Bone marrow (tissue), 2 donors: ENCODE measurements at regions not wholly inside any gene's neighbourhood (a gene's known extent, or its start where the extent isn't known, plus 50 kb on each side); places are given as distances from the start of the nearest gene placed in this dataset.

Experiments
- DNase-seq, 2 donors: peaks; one replicate each; lab custom pipeline; 2025; lab: John Stamatoyannopoulos, UW

DNA sequence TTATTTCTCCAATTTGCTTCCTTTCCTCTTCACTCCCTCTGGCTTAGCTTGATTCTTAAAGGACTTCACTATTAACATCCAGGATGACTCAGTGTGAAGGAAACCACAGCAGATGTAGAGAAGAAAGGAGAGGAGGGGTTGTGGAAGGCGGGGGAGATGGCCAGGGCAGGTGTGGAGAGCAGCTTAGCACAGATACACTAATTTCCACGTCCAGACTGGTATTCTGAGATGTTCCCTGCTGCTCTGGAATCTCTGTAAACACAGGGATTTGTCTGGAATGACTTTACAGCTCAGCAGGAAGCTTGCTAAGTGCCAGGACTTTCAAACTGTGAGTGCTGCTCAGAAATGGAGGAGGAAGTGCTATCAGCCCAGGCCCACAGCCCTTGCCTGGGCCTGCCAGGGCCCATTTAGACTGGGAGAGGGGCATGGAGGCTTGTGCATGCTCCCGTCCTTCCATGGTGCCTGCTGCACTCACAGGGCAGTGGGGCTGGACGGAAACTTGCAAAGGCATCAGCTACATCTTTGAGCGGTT, 202.5 kb upstream of the DDHD1 start:
- no peak for DNase-seq

DNA sequence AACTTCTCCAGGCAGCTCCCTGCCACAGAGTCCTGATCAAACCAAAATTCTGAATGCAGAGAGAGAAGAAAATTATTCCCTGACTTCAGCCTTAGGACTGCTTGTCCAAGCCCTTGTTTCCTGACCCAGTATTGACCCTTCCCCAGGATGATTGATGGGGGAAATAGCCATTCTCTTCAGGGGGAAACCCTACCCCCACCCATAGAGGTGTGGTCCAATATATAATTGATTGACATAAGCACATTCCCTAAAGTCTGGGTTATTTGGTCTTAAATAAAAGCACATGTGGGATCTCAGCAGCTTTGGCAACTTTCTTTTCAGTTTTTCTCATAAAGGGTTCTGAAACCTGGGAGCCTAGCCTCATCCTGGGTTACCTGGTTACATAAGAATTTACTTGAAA, 201.2 kb upstream of the DDHD1 start:
- DNase-seq: no peak

DNA sequence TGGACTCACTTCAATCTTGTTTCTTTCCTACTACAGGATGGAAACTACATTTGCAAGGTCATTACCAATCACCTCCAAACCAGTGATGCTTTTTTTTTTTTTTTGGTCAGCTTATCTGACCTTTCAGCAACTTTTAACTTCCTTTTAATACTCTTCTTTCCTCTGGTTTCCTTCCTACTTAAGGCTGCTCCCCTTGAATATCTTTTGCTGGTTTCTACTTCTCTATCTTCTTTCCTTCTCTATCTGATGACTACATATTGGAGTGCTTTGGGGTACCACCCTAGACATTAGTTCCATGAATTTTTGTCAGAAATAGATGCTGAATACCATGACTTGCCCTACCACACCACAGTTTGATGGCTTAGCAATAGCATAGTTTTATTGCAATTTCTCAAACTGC, 197.7 kb upstream of the DDHD1 start:
- DNase-seq: no peak

DNA sequence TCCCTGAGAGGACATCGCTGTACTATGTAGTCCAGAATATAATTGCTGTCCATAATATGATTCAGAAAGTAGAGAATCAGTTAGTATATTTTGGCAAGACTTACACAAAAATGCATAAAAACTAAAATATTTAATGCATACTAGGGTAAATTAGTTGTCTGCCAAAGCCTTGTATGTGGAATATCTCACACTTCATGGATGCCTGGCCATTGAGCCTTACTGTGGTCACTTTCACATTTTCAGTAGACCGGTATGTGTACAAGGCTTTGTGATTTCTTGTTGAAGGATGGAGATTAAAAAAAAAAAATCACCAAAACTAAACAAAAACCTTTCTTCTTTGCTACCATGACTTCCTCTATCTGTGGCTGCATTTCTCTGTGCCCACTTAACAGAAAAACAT, 197.3 kb upstream of the DDHD1 start:
- no peak for DNase-seq

DNA sequence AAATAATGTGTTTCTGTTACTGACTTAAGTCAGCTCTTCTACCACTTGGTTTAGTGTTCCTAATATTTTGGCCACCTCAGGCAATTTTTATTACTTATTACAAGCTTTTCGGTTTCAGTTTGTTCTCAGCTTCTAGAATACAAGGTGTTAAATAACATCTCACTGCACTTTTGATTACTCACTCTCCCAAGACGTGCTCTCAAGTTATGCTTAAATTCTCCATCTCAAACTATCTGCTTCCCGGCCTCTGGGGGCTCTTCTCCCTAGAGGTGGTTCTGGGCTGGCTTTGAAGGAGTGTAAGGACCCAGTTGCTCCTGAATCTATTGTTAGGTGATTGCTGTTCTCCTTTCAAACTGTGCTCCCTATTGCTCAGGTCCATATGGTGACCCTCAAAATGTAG, 193.9 kb upstream of the DDHD1 start:
- DNase-seq: no peak

DNA sequence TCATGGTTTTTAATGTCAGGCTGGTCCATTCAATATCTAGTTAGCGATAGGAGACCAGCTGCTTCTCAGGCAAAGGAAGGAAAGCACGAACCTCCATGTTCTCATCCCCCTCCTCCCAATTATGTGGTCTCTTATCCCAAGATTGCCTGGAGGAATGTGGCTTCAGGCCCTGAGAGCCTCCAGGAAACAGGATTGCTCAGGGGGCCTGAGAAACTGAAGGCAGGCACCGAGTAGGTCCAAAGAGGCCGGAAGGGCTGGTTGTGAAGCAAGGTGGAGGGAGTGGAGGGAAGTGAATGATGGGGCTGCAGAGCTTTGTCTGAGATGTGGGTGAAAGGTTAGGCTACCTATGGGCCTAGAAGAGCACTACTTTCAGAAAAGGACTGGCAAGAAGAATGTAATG, 188.2 kb upstream of the DDHD1 start:
- no peak for DNase-seq

DNA sequence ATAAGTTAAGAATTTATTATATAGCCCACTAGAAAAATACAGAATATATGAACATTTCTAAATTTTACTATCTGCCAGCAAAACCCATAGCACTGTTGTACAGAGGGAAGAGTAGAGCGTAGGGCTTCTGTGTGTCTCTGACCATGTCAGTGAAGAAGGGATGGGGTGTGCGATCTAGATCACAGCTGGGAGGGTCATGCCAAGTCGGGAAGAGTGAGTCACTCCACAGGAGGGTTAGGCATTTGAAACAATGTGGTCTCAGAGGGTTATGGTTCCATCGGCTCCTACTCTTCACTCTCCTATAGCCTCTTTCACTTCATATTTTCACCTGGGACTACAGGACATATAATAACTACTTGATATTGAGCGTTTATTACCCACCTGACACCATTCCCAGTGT, 185.1 kb upstream of the DDHD1 start:
- no peak for DNase-seq

DNA sequence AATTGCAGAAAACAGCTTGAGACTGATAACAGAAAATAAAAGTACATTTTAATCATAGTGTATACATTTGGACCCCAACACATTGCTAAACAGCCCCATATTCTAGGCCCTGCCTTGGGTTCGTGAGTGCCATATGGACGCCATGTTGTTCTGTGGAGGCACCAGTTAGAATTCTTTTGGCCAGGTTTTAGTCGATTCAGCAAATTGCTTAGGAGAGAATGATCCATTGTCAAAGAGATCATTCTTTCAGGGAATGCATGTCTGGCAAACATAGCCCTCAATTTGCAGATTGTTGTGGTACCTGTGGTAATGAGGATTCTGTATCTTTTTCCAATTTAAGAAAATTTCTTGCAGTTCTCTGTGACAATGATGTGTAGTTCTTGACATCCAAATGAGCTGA, 183.6 kb upstream of the DDHD1 start:
- DNase-seq: no peak

DNA sequence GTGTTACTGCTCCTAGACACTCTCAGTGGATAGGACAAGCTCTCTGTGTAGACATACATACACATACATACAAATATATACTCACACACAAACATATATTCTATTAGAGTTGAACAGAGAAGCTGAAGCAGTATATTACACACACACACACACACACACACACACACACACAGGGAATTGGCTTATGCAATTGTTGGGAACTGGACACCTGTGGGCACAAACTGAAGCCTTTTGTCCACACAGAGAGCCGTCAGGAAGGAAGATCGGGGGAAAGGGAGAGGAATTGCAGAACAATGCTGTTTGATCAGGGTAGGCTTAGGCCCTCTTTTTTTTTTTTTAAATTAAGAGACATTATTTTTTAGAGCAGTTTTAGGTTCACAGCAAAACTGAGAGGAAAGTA, 180.7 kb upstream of the DDHD1 start:
- no peak for DNase-seq

DNA sequence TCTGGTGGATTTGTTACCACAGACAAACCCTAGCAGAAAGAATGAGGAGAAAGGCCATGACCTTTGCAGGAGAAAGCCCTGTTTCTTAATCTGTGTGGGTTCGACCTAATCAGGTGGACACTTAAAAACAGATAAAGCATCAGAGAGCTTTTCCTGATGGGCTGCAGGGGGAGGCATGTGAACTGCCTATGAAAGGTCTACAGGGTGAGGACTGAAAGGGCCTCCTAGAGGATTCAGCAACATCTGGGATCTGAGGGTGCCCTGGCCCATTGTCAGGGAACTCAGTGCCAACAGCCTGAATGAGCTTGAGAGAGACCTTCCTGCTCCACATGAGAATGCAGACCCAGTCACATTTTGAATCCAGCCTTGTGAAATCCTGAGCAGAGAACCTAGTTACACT, 178.8 kb upstream of the DDHD1 start:
- DNase-seq: no peak

DNA sequence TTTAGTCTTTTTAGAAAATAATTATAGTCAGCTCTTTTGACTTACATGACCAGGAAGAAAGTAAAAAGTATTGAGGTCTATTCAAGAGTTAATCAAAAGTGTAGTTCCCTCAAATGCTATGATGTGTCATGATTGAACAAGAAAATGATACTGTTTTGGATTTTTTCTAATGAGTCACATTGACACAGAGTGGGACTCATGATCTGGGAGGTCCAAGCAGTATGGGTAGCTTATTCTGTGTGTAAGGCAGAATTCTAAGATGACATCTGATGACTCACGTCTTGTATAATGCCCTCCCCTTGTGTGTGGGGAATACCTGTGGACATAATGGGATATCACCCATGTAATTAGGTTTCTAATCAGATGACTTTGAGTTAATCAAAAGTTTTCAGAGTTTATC, 178.1 kb upstream of the DDHD1 start:
- DNase-seq: no peak

DNA sequence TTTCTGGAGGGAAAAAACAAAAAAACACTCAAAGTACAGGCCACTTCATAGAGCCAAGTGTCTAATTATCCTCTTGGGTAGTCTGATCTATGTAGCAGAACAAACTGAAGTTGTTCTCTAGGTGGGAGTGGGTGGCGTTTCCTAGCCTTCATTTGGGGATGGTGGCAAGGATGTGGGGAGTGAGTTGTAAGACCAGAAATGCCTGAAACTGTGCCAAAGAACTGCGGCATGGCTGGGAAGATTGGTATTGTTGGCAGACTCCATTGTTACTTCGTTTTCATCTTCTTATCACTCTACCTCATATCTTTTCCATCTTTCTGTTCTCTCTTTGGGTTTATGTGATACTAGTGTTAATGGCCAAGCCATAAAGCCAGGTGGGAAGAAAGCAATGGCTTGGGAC, 177.3 kb upstream of the DDHD1 start:
- no peak for DNase-seq

DNA sequence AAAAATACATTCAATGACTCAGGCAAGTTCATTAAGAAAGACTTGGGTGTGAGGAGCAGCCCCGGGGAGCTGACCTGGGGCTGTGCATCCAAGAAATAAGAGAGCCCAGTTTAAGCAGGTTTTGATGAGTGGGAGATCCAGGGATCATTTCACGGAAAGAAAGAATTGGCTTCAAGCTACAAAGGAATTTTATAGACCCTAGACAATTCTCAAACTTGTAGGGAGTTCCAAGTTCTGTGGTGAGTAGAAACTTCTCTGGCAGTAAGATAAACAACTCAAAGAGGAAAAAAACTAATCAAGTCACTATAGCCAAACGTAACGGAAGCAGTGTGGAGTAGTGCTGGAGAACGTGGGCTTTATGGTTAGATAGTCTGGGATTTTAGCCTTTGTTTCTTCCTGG, 175.7 kb upstream of the DDHD1 start:
- DNase-seq: no peak

DNA sequence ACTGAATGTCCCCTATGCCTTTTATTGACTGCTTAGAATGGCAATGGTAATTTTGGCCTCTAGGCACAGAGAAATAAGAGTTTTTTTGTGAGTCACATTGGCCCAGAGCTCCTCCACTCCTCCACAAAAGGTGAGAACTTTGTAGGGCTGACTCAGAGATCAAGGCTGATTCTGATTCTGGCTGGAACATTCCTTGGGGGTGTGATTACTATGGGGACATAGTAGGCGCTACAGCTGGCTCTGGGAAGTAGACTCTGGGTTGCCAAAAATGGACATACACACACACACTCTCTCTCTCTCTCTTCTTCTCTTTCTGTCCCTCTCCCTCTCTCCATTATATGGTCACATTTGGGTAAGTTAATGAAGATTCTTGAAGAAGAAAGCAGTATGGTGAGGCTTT, 174.6 kb upstream of the DDHD1 start:
- no peak for DNase-seq

DNA sequence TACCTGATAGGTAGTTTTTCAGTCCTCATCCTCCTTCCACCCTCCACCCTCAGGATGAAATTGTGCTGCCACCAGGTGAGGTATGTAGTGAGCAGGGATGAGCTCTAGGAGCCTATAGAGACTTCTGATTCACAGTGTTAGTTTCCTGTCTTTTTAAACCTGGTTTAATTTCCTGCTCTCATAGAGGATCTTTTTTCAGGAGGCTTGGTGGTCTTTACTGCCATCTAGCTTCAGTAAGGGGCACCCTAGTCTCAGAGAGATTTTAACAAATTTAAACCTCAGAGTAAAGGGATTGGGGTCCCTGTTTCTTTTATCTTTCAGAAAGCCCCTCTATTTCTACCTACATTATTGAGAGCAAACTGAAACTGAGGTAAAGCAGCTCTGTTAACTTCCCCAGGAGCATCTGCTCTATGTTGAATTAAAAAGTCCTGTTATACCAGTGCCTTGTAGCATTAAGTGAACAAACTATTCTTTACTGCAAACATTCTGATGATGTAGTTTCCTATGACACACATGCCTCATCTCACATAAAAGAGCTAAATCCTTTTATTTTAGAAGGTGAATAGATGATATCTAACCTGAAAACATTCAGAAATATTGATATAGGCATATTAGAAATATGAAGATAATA, 172.2 kb upstream of the DDHD1 start:
- no peak for DNase-seq

DNA sequence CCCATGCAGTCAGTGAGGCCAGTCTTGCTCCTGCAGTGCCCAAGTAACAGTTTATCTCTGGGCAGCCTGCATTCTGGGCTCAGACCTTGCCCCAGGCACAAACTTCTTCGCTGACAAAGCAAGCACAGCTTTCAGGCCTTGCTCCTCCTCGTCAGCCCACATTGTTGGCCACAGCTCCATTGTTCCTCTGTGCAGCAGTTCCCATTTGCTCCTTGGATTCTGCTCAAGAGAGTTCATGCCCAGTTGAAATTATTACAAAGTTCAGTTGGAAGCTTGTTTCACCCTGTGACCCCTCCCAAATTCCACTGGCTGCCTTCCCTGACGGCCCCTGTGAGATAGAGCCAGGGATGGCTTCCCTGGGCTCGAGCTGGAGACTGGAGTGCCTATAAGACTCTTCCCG, 163.4 kb upstream of the DDHD1 start:
- no peak for DNase-seq

DNA sequence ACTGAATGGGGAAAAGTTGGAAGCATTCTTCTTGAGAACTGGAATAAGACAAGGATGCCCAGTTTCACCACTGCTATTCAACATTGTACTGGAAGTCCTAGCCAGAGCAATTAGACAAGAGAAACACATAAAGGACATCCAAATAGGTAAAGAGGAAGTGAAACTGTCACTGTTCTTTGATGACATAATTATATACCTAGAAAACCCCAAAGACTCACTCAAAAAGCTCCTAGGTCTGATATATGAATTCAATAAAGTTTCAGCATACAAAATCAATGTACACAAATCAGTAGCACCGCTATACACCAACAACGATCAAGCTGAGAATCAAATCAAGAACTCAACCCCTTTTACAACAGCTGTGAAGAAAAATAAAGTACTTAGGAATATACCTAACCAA, 157.3 kb upstream of the DDHD1 start:
- no peak for DNase-seq

DNA sequence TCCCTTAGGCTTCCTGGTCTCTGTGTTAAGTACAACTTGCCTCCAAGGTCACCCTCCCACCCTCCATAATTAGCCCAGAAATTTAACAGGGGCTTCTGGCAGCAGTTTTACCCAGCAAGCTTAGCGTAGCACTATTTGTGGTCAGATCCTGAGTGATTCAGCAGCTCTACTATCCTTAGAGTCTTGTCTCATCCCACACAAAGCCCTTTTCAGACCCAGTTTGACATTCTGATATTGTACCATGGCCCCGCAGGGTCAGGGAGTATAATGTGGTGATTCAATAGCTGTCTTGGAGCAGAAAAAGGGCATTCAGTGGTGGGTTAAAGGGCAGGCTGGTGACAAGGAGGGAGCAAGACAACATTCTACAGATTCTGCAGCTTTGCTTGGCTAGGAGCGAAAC, 153.8 kb upstream of the DDHD1 start:
- no peak for DNase-seq

DNA sequence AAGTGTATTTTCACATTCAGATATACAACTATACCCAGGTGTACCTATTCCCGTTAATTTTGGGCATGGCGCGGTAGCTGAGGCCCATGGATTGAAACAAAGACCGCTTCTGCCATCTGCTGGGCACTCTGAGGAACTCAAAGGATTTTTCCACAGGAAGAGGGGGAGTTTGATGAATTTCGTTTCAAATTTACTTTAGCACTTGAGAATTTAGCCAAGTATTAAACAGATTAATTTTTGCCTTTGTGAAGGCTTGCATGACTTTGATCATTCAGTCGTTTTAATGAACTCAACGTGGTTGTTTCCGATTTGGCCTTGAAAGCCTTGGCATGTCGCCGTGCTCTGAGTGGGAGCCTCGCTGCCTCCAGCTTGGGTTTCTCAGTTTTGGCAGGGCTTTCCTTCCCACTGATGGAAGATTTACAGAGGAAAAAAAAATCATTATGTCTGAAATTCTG, 153.2 kb upstream of the DDHD1 start:
- peak in 1 of 2 donors; percentile 40 for DNase-seq

DNA sequence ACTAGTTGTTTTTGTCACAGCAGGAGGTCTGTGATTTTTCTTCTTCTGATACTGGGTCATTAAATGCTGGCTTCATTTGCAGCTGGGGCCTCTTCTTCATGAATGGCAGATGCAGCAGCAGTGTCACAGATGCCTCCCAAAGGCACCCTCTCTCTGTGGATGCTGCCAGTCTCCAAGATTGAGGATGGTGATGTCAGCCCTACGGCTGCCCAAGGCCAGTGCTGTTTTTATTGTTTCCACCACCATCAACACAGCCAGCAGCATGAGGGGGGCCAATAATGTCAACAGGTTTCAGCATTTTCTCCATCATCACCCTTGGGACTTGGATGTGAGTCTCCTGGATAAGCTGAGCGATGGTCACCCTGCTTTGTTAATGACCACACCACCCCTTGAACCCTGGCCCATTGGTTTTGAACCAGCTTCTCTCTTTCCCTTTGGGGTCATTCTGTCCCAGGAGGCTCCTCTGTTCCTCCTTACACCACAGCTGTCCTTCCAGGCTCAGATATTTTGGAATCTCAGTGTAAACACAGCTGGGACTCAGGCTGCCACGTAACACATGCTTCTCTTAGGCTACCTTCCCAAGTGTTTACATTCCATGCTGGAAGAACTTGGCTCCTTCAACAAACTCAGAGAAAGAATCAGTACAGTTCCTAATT, 151.7 kb upstream of the DDHD1 start:
- DNase-seq: no peak

DNA sequence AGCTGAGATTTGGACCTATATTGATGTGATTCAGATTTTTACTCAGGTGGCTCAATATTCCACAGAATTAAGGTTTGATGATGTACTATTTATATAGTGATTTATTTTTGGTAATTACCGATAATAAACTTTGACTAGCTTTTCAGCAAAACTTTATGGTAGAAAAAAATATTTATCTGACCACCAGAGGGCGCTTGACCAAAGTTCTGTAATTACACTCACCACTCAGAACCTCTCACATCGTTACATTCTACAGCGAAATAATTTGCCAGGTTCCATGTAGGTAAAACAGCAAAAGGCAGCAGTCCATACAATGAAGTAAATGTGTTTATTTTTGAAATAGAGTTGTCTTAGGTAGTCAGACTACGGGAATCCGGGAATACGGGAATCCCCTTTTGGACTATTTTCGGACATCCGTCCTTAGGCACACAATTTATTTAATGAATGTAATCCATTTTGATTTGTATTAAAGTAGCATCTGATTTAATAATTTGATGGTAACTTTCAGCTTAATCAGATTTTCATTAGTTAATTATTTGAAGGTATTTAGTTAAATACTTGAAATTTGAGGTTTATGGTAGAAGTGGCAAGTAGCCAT, 143.0 kb upstream of the DDHD1 start:
- no peak for DNase-seq

DNA sequence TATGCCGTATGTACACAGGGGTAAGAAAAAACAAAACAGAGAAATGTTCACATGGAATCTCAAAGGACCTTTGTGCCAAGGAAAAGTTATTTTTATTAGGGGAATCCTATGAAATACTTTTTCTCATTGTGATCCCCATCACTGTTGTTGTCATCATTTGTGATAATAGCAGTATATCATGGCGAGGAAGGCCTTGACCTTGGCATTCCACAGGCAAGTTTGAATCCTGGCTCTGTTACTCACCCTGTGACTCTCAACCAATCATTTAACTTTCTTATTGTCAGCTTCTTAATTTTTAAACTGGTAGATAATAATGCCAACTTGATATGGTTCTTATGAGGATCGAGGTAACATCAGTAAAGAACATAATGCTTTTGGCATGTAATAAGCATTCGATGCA, 142.2 kb upstream of the DDHD1 start:
- DNase-seq: no peak

DNA sequence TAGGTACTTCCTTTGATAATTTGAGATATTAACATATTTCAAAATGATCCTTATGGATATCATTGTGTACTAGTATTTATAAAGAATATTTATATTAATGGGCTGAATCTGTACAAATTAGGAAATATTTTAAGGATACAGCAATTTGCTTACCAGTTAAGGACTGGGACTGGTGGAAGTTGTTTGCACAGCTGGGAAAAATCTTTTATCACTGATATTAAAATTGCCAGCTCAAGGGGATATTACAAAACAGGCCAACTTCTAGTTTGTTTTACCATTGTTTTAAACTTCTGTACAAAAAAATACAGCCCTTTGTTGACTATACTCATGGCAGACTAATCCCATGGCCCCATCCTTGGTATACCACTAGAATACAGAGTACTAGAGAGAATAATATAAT, 133.2 kb upstream of the DDHD1 start:
- no peak for DNase-seq

DNA sequence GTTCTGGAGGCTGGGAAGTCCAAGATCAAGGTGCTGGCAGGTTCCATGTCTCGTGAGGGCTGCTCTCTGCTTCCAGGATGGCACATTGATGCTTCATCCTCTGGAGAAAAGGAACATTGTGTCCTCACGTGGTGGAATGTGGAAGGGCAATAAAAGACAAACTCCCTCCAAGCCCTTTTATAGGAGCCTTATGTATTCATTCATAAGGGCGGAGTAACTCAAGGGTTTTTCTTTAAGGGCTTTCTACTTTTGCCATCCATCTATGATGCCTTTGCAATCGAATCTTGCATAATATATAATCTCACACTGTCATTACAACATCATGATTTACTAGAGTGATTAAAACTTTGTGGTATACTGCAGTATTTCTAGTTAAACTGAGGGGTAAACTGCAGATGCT, 132.7 kb upstream of the DDHD1 start:
- no peak for DNase-seq
